Activated naive CD4-positive, alpha-beta T cell treated with anti-CD3 and anti-CD28 coated beads, Interleukin-2, amount 50 U/mL, for 24 hours (primary cell): ENCODE measurements at regions not wholly inside any gene's neighbourhood (a gene's known extent, or its start where the extent isn't known, plus 50 kb on each side); places are given as distances from the start of the nearest gene placed in this dataset.

Experiments
- H3K27ac Mint-ChIP-seq: one replicate; pipeline ENCODE4 v1.8.0; 2021; ENCODE audit warnings: mild to moderate bottlenecking, mixed read lengths
- H3K27me3 Mint-ChIP-seq: one replicate; pipeline ENCODE4 v1.8.0; 2021; ENCODE audit warnings: mixed read lengths
- H3K36me3 Mint-ChIP-seq: one replicate; pipeline ENCODE4 v1.8.0; 2021; ENCODE audit warnings: mixed read lengths
- H3K4me1 Mint-ChIP-seq: one replicate; pipeline ENCODE4 v1.8.0; 2021; ENCODE audit warnings: mixed read lengths
- H3K4me3 Mint-ChIP-seq: one replicate; pipeline ENCODE4 v1.8.0; 2021; ENCODE audit warnings: mild to moderate bottlenecking, mixed read lengths
- H3K9me3 Mint-ChIP-seq: one replicate; pipeline ENCODE4 v1.8.0; 2021; ENCODE audit warnings: mixed read lengths

GRCh38 chr11:92423115-92424034, 198.8 kb downstream of the FAT3 start:
- Mint-ChIP-seq H3K27me3 (no peaks in the 10 kb centered on the region), H3K9me3 (no peaks in the 10 kb centered on the region), H3K4me1 (no peaks in the 10 kb centered on the region), H3K36me3 (no peaks in the 10 kb centered on the region), H3K4me3 (no peak overlapping the region), H3K27ac (no peak overlapping the region)

GRCh38 chr11:92424281-92424680, 199.7 kb downstream of the FAT3 start:
- Mint-ChIP-seq H3K36me3 (no peaks in the 10 kb centered on the region), H3K27me3 (no peaks in the 10 kb centered on the region), H3K27ac (no peak overlapping the region), H3K9me3 (no peaks in the 10 kb centered on the region), H3K4me3 (no peak overlapping the region), H3K4me1 (no peaks in the 10 kb centered on the region)

GRCh38 chr11:92425127-92425526, 200.5 kb downstream of the FAT3 start:
- H3K27me3 Mint-ChIP-seq = no peaks in the 10 kb centered on the region

GRCh38 chr11:92432515-92432914, 207.9 kb downstream of the FAT3 start:
- H3K27me3 Mint-ChIP-seq = no peaks in the 10 kb centered on the region
- H3K36me3 Mint-ChIP-seq = no peaks in the 10 kb centered on the region
- H3K9me3 Mint-ChIP-seq = no peaks in the 10 kb centered on the region
- H3K4me3 Mint-ChIP-seq = no peak overlapping the region
- no peak overlapping the region for H3K27ac Mint-ChIP-seq
- no peaks in the 10 kb centered on the region for H3K4me1 Mint-ChIP-seq

More at GRCh38 chr11:92425127-92425526, 200.5 kb downstream of the FAT3 start:
- Mint-ChIP-seq H3K4me3 (no peak overlapping the region), H3K27ac (no peak overlapping the region), H3K9me3 (no peaks in the 10 kb centered on the region), H3K36me3 (no peaks in the 10 kb centered on the region), H3K4me1 (no peaks in the 10 kb centered on the region)

- H3K4me1 Mint-ChIP-seq = no peaks in the 10 kb centered on the region
- no peaks in the 10 kb centered on the region for H3K27me3 Mint-ChIP-seq
- H3K36me3 Mint-ChIP-seq = no peaks in the 10 kb centered on the region
- no peaks in the 10 kb centered on the region for H3K9me3 Mint-ChIP-seq
- no peak overlapping the region for H3K4me3 Mint-ChIP-seq
- no peak overlapping the region for H3K27ac Mint-ChIP-seq
These were observed 211.7 kb downstream of the FAT3 start for GRCh38 chr11:92436034-92436920.

DNA sequence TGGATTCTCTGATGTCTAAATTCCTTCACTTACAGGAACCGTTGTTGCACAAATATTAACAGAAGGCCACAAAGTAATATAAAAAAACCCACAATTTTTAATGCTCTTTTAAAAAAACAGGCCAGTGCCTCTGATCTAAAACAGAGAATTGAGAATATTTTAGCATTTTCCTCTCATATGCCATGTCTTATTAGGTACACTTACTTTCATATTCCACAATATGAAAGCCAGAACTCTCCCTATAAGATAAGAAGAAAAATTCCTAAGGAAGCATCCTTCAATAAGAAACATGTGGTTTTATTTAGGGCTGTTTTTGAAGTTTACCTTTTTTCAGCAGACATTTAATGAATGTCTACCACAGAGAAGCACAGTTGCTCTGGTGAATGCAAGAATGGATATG, 214.5 kb downstream of the FAT3 start:
- Mint-ChIP-seq H3K4me3 (no peak overlapping the region), H3K36me3 (no peaks in the 10 kb centered on the region), H3K9me3 (no peaks in the 10 kb centered on the region), H3K4me1 (no peaks in the 10 kb centered on the region), H3K27me3 (no peaks in the 10 kb centered on the region), H3K27ac (no peak overlapping the region)

DNA sequence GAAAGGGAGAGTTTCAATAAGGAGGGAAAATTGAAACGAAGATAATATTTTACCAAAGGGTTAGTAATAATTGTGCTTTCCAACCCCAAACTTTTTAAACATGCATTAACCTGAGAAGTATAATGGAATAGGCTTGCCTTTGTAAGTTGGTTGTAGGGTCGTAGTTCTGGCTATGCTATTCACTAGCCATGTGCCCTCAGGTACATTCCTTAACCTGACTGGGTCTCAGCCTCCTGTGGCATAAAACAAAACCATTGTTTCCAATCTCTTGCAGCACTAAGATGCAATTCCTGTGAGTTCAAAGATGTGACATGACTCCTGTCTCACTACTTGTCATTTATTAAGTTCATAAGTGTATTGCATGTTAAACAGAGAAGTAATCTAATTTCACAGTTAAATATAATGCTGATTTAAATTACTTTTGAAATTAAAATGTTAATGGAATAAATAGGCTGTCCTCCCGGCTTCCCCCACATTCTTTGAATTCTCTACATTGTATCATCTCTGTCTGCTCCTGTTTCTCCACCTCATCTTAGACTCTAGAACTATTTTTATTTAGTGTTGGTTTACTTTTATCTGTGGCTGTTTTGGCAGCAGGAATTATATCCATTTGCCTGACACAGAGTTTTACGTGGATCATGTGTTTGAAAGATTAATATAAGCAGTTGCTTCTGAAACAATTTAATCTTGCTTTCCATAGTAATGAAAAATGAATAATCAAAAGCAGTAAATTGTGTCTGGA, 216.3 kb downstream of the FAT3 start:
- H3K36me3 Mint-ChIP-seq = no peaks in the 10 kb centered on the region
- no peaks in the 10 kb centered on the region for H3K4me1 Mint-ChIP-seq
- no peak overlapping the region for H3K4me3 Mint-ChIP-seq
- no peaks in the 10 kb centered on the region for H3K27me3 Mint-ChIP-seq
- H3K9me3 Mint-ChIP-seq = no peaks in the 10 kb centered on the region
- no peak overlapping the region for H3K27ac Mint-ChIP-seq

DNA sequence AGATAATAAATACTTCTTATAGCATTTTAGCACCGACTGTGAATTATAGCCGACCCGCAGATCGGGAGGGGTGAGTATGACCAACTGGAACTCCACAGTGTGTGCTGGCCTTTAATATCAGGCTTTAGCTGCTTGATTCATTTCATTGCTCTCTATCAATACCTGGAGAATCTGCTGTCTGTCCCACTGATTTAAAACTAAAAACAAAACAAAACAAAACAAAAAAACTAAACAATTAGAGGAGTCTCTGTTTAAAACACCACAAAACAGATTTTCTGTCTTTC, 216.8 kb downstream of the FAT3 start:
- Mint-ChIP-seq H3K4me3 (no peak overlapping the region), H3K27ac (no peak overlapping the region), H3K36me3 (no peaks in the 10 kb centered on the region), H3K27me3 (no peaks in the 10 kb centered on the region), H3K9me3 (no peaks in the 10 kb centered on the region), H3K4me1 (no peaks in the 10 kb centered on the region)

GRCh38 chr11:92443199-92443598, 218.6 kb downstream of the FAT3 start:
- no peak overlapping the region for H3K4me3 Mint-ChIP-seq
- H3K27me3 Mint-ChIP-seq = no peaks in the 10 kb centered on the region
- H3K9me3 Mint-ChIP-seq = no peaks in the 10 kb centered on the region
- H3K4me1 Mint-ChIP-seq = no peaks in the 10 kb centered on the region
- H3K36me3 Mint-ChIP-seq = no peaks in the 10 kb centered on the region
- no peak overlapping the region for H3K27ac Mint-ChIP-seq

DNA sequence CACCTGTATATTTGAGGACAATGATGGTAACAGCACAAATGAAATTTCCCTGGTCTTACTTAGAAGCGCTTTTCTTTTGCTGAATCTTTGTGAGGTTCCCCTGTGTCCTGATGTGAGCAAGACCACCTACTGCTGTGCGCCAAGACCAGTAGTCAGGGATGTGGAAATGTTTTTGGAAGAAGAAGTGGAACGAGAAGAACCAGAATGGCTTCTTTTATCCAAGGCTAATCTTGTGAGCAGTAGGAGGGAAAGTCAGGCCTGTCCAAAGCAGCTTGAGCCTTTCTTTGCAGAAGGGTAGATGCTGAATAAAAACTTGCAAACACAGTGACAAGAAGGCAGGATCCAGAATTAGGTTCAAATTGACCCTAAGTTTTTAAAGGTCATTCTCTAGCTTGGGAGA, 223.0 kb downstream of the FAT3 start:
- Mint-ChIP-seq H3K9me3 (no peaks in the 10 kb centered on the region), H3K27me3 (no peaks in the 10 kb centered on the region), H3K27ac (no peak overlapping the region), H3K4me1 (no peaks in the 10 kb centered on the region), H3K4me3 (no peak overlapping the region), H3K36me3 (no peaks in the 10 kb centered on the region)

DNA sequence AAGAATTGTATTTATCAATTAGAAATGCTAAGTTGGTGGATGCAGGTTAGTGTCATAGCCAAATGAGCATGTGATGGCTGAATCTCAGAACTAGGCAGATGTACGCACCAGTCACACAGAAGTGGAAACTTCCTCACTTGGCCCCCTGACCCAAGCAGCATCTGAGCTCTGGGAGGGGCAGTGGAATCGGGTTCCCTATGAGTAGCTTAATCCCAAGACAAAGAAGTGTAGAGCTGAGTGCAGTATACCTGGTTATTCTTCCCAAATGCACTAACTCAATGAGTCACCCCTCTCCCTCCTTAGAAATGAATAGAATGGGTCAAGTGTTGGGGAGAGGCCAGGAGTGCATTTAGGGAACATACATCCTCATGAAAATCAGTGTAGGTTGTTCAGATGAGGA, 224.6 kb downstream of the FAT3 start:
- H3K4me3 Mint-ChIP-seq = no peak overlapping the region
- no peaks in the 10 kb centered on the region for H3K9me3 Mint-ChIP-seq
- no peaks in the 10 kb centered on the region for H3K4me1 Mint-ChIP-seq
- H3K36me3 Mint-ChIP-seq = no peaks in the 10 kb centered on the region
- H3K27me3 Mint-ChIP-seq = no peaks in the 10 kb centered on the region
- no peak overlapping the region for H3K27ac Mint-ChIP-seq

DNA sequence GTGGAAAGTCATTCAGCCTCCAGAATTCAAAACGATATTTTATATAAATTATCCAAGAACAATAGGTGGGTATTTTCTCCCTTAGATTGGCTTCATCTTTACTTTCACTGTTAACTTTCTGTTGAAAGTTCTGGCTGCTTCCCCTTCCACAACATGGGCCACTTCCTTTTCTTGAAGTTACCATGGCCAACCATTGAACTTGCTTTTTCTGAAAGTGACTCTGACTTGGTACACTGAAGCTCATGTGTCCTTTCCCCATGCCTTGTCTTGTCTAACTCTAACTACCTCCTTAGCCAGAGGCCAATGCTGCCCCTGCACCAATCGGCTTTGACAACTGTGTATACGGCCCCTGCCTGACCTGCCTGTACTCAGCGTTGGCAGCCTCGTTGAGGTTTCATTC, 225.2 kb downstream of the FAT3 start:
- Mint-ChIP-seq H3K9me3 (no peaks in the 10 kb centered on the region), H3K4me3 (no peak overlapping the region), H3K27me3 (no peaks in the 10 kb centered on the region), H3K4me1 (no peaks in the 10 kb centered on the region), H3K27ac (no peak overlapping the region), H3K36me3 (no peaks in the 10 kb centered on the region)

DNA sequence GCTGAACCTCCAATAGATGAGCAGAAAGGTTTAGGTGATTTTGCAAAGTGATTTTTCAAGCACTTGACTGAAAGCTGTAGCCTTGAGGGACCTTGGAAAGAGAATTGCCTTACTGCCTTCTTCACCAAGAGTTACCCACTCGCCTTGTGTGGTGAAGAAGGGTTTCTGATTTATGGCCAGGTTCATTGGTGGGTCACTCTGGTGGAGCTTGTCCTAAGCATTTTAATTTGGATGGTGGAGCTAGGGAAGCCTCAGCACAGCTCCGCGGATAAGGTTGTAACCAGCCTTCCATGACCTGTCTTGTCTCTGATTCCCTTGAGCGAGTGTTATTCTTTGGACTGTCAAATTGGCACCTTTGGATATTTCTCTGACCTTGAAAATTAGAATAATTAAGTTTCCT, 226.4 kb downstream of the FAT3 start:
- no peaks in the 10 kb centered on the region for H3K36me3 Mint-ChIP-seq
- H3K4me1 Mint-ChIP-seq = no peaks in the 10 kb centered on the region
- no peaks in the 10 kb centered on the region for H3K9me3 Mint-ChIP-seq
- no peaks in the 10 kb centered on the region for H3K27me3 Mint-ChIP-seq
- no peak overlapping the region for H3K27ac Mint-ChIP-seq
- no peak overlapping the region for H3K4me3 Mint-ChIP-seq

- no peak overlapping the region for H3K4me3 Mint-ChIP-seq
- H3K36me3 Mint-ChIP-seq = no peaks in the 10 kb centered on the region
- H3K4me1 Mint-ChIP-seq = no peaks in the 10 kb centered on the region
- H3K27me3 Mint-ChIP-seq = no peaks in the 10 kb centered on the region
- H3K9me3 Mint-ChIP-seq = no peaks in the 10 kb centered on the region
- H3K27ac Mint-ChIP-seq = no peak overlapping the region
These were observed 228.4 kb downstream of the FAT3 start for GRCh38 chr11:92453055-92453454.

DNA sequence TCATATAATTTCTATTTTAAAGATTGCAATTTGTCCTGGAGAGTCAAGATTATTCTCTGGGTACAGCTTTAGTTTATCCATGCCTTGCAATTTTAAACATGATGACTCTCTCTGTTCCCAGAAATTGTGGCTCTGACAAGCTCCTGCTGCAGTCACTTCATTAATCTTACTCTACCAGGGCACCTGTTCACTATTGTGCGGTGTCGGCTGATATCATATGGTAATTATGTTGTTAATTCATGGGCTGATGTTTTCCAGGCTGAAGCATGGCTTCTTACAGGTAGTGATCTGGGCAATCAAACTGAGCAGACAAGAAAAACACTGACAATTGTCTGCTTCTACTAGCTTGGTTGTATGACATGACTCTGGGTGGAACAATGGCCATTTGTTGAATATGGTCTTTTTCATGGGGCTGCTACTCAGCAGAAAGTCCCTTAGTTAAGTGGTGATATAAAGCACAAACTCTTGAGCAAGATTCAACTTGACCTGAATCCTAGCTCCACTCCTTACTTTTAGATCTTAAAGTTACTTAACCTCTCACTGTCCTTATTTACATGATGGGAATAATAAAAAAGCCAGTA, 230.7 kb downstream of the FAT3 start:
- Mint-ChIP-seq H3K4me3 (no peak overlapping the region), H3K27me3 (no peaks in the 10 kb centered on the region), H3K9me3 (no peaks in the 10 kb centered on the region), H3K4me1 (no peaks in the 10 kb centered on the region), H3K36me3 (no peaks in the 10 kb centered on the region), H3K27ac (no peak overlapping the region)
